HG03565 (cell line): ENCODE measurements at regions not wholly inside any gene's neighbourhood (a gene's known extent, or its start where the extent isn't known, plus 50 kb on each side); places are given as distances from the start of the nearest gene placed in this dataset.

Experiments used
- ATAC-seq: cut with Tn5 transposase; IDR thresholded peaks from one replicate; pipeline ENCODE4 v1.9.1; 2021; ENCODE audit warnings: mild to moderate bottlenecking, moderate library complexity; ENCODE audit not compliant: unreplicated experiment

DNA sequence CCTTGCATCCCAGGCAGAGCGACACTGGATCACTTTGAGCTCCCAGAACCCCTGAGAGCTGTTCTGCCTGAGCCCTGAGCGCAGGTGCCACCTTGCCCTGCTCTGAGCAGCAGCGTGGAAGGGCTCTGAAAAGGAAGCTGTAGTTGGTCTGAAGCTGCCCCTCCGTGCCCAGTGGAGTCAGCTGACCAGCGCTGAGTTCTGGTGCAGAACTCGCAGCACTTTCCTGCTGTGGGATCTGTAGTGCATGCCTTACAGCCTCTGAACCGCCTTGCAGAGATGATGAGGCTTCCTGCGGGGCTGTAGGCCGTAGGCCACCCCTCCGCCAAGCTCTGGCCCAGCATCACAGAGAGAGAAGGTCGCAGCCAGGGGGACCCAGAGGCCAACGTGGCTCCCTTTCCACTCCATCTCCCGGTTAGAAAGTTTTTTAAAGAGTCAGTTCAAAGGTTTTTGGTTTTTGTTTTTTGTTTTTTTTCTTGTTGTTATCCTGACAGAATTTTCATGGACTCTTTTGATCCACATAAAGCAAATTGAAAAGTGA, 158.3 kb upstream of the CST7 start:
- no peak for ATAC-seq

DNA sequence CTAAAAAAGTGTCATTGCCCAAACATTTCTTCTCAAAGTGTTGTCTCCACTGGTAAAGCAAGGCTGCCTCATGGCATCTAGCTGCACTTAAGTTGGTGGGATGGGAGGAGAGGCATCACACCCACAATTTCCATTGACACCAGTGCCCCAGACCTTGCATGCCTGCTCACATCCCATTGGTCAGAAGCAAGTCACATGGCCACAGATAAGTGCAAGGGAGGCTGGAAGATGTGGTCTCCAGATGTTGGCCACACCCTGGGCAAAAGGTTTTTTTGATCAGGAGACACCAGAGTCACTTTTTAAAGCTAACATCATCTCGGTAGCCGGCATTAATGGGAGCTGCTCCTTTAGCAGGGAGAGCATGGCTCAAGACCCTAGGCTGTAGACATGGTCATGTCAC, 157.1 kb upstream of the CST7 start:
- no peak for ATAC-seq

GRCh38 chr20:24792641-24793495, 156.2 kb upstream of the CST7 start:
- no peak for ATAC-seq

GRCh38 chr20:24795436-24795835, 153.6 kb upstream of the CST7 start:
- ATAC-seq = no peak

GRCh38 chr20:24796236-24796635, 152.8 kb upstream of the CST7 start:
- no peak for ATAC-seq

DNA sequence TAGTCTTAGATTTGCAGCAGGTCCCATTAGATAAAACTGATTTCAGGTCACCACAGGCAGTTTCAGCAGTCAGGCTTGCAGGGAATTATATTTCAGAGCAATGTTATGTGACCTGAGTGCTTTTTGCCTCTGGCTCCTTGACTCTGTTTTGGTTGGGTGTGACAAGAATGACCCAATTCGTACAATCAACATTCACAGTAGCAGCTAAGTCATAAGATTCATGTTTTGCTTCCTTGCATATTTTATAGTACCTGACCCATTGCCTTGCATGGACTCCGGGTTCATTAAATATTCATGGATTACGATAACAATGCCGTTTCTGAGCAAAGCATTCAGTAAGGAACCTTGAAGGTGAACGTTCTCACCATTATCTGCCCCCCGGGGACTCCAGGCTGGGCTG, 152.0 kb upstream of the CST7 start:
- no peak for ATAC-seq

- no peak for ATAC-seq
Observed at GRCh38 chr20:24797745-24798655, 151.1 kb upstream of the CST7 start.

DNA sequence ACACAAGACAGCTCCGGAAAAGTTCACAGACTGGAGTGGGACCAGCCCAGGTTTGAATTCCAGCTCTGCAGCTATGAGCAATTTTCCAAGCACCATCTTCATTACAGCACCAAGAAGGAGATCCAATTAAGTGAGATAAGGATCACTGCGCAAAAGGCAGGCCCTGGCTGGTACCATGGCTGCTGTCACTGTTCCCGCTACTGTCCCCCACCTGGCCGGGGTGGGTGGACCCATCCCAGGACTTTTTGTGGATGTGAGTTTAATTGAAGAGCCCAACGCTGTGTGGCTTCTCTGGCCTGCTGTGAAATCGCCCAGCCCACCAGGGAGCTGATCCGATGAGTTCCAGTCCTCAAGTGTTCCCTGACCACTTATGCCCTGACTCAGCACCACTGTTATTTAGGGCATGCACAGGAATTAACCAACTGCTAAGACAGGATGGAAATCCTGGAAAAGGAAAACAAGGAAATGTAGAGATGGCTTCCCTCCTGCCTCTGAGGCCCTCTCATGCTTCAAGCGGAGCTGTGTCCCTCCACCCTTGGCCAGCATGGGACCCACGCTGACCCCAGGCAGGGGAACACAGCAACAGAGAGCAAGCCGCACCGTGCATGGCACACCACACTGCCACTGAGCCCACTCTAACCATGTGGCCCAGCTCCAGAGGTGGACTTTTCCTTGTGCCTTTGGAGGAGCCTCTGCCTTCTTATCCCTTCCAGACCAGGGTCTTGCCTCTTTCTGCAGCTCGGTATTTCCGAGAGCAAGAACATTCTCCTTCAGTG, 150.0 kb upstream of the CST7 start:
- no peak for ATAC-seq

DNA sequence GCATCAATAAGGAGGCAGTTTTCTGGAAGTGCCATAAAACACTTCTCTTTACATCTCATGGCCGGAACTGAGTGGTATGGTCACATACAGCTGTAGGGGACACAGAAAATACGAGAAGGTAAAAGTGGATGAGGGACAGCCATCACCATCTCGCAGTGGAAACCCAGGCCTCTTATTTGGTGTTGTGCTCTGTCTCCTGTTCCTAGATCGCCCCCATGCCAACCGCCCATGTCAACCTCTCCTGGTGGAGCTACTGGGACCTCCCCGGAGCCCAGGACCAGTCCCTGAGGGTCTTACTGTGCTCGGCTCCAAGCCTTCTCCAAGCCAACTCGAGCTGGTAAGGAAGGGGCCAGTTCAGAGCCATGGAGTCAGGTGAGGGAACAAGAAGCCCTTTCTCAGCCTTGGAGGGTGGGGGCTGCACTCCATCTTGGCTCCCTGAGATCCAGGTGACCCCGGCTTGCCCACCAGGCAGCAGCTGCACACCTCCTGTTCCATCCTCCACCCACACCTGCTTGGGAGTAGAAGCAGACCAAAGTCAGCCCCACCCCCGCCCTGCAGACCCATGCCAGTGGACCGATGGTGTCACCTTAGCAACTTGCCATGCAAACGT, 149.0 kb upstream of the CST7 start:
- no peak for ATAC-seq

GRCh38 chr20:24802286-24802820, 146.7 kb upstream of the CST7 start:
- ATAC-seq = no peak

DNA sequence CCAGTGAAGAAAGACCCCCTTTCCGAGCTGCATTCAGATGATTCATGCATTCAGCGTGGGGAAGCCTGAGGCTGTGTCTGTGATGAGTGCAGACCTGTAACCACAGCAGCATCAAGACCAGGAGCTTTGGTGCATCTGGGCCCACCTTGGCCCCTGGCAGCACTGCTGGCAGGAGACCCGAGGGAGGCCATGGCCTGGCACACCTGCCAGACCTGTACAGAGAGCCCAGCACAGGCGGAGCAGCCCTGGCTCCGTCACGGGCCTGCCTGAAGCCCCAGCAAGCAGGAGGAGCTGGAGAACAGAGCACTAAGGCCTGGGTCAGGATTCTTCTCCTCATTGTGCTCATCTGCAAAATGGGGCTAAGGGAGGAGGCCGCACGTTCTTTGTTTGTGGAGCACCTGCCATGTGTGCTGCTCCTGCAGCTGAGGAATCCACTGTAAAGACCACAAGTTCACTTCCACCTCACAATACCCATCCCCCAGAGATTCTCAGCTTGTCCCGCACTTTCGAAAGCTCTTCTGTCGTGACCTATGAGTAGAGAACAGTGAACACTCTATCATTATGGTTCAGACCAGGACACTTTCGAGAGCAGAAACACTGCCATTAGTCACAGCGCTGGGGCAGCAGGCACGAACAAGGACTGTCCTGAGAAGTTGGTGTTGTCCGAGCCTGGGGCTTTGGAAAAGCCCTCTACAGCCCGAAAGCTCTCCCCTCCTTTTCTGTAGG, 144.4 kb upstream of the CST7 start:
- ATAC-seq = no peak

DNA sequence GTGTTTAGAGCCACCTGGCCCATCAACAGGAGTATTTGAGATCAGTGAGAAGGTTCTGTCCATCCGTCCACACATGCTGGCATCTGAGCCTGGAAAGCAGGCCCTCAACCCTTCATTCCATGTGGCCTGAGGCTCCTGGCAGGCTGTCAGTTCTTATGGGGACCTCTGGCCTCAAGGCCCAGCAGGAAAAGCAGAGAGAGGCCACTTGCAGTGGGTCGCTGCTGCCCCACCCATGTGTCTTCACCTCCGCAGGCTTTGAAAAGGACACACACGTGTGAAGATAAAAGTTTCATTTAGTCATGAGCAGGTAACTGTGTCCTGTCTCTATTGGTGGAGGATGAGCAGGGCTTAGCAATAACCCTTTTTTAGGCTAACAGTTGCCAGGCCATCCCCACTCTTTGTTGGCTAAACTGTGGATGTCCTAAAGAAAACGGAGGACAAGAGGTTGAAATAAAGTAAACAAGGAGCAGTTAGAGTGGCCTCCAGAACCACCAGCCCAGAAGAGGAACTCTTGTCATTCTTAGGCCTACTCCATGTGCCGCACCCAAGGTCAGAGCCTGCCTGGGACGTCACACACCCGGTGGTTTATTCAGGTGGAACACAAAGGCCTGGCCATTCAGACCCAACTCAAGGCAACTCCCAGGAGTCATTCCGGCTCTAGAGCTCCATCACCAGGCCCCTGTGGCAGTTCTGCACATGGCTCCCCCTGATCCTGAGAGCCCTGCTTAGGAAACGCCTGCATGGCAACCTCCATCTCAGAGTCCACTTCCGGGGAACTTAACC, 143.4 kb upstream of the CST7 start:
- no peak for ATAC-seq

GRCh38 chr20:24806705-24807676, 142.1 kb upstream of the CST7 start:
- no peak for ATAC-seq

- ATAC-seq = no peak
Observed at GRCh38 chr20:24808616-24809015, 140.5 kb upstream of the CST7 start.

DNA sequence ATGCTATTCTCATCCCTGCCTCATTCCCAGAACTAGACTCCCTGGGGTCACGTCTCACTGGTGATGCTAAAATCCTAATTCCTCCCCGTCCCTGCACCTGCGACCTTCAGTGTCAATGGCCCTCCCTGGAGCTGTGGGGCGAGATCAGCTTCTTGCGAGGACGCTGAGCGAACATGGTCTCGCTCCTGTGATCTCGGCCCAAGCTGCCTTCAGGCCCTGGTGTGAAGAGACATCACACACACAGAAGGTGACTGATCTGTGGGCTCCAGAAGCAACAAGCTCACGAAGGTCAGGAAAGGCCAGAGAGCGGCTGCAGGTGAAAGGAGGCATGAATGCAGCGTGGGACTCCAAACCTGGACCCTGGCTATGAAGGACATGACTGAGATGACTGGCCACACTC, 139.5 kb upstream of the CST7 start:
- no peak for ATAC-seq

- no peak for ATAC-seq
Observed at GRCh38 chr20:24810676-24811407, 138.2 kb upstream of the CST7 start.

DNA sequence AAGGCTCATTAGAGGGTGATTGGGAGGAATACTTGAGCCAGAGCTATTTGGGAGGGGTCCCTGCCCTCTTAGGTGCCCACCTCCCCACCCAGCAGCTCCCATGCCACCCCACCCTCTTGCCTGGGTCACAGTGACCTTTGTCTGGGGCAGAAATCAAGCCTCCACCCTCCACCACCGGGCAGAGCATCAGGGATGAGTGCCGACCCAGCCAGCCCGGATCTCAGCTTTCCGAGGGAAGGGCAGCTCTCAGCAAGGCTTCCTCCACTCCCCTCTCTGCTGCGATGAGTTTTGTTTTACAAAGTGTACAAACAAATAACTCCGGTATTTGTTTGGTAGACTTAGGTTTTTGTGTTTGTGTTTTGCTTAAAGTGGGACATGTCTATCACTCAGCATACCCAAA, 136.7 kb upstream of the CST7 start:
- ATAC-seq = no peak
